Head of caudate nucleus (tissue), 42 donors: ENCODE measurements at regions not wholly inside any gene's neighbourhood (a gene's known extent, or its start where the extent isn't known, plus 50 kb on each side); places are given as distances from the start of the nearest gene placed in this dataset.
"Not testable (repeated sequence)": the region's sequence is repeated elsewhere in the genome, so short reads cannot be mapped to it uniquely, and the experiment has no call there.

ENCODE experiments used
- DNase-seq, 42 donors: peaks; one replicate each; pipeline versions ENCODE4 v3.0.0 to v3.0.0-alpha.2; 2020 to 2021; ENCODE audit warnings: mixed read lengths in 7 of 42
- intact Hi-C: fragments of 100-400 bp; cut with DNase I; formaldehyde crosslinking; loops from one replicate; pipeline ENCODE4 v1.15.0; 2022

DNA sequence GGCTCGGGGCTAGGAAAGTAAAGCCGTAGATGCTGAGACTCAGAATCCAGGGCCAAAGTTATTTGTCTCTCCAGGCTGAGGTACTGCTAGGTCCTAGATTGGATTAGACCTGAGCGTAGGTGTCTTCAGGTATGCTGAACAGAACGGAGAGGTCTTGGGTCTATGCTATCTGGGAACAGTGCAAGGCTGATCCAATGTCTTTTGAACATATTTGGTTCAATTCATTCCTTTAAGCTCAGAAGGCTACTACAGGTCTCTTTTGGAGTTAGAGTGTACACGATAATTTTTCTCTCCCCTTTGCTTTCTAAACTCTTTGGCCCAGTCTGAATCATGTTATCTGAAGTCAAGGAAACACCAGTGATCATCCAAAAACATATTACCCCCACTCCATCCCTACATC lies 137.5 kb upstream of the TBL1XR1 start:
- DNase-seq, result no peak
- intact Hi-C loops, result no loop called here

DNA sequence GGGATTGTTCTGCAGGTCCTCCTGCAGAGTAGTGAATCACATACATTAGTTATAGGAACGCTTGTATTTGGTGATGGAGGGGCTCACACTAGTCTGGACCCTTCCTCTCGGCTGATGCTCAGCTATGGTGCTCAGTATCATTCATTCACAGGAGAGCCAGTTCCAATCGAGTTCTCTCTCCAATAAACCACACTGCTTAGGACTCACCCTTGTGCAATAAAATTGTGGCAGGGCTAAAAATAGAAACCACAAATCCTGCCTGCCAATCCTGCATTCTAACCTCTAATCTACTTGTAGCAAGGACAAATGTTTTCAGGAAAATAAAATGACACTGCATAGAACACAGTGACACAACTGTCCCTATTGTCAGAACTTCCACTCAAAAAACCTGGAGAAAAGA lies 138.4 kb upstream of the TBL1XR1 start:
- DNase-seq, result no peak
- intact Hi-C loops, result no loop called here

DNA sequence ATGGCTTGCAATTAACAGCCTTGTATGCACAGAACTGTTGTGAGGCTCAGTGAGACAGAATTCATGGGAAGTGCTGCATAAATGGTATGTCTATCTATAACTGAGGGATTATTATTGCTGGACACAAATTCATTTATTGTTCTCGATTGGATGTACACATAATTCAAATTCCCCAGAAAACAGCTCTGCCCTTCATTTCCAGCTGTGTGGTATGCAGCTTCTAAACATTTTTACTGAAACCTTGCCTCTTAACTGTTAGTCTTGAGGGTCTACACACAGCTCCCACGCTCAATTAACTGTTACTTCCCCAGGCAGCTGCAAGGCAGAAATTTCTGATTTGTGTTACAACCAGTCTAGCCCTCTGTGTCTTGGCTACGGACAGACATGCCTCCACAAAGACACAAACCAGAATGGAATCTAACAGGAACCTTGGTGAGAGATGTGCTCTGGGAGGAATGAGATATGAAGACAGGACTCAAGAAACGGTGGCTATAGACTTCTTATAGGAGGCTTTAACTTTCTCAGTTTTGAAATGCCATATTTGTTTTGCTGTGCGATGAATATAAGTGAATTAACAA lies 139.7 kb upstream of the TBL1XR1 start:
- intact Hi-C loops, result no loop called here
- DNase-seq, result no peak

GRCh38 chr3:177337541-177338331 lies 140.5 kb upstream of the TBL1XR1 start:
- no peak for DNase-seq
- intact Hi-C loops, result no loop called here

DNA sequence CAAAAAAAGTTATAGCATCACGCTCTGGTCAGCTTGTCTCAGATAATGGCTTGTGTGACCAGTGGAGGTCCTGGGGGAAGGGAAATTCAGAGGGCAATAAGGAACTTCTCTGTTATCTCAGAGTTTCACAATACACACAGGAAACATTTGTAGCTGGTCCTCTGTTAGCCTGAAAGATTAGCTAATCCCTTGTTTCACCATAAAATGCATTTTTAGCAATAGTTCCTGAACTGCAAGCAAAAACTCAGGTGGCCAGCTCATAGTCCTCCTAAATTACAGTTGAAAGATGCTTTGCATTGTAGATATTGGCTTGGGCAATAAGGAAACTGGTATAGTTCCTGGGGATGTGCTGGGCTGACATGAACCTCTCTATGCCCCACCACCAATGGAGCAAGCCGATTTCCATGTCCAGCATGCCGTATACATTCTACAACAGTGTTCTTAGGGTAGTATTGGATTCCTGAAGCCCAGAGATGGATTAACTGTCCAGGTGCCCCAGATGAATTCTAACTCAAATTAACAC lies 141.5 kb upstream of the TBL1XR1 start:
- intact Hi-C loops, result no loop called here
- DNase-seq, result no peak

DNA sequence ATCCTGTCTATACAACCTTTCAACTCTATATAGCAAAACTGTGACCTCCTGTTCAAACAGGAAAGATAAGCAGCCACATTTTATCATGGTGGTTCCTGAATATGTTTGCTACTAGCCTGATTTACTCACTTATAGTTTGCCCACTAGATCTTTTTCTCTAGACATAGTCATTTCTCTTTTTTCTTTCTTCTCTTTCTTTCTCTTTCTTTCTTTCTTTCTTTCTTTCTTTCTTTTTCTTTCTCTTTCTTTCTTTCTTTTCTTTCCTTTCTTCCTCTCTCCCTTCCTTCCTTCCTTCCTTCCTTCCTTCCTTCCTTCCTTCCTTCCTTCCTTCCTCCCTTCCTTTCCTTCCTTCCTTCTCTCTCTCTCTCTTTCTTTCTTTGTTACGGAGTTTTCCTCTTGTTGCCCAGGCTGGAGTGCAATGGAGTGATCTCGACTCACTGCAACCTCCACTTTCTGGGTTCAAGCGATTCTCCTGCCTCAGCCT lies 142.0 kb upstream of the TBL1XR1 start:
- DNase-seq, result not testable (repeated sequence)

DNA sequence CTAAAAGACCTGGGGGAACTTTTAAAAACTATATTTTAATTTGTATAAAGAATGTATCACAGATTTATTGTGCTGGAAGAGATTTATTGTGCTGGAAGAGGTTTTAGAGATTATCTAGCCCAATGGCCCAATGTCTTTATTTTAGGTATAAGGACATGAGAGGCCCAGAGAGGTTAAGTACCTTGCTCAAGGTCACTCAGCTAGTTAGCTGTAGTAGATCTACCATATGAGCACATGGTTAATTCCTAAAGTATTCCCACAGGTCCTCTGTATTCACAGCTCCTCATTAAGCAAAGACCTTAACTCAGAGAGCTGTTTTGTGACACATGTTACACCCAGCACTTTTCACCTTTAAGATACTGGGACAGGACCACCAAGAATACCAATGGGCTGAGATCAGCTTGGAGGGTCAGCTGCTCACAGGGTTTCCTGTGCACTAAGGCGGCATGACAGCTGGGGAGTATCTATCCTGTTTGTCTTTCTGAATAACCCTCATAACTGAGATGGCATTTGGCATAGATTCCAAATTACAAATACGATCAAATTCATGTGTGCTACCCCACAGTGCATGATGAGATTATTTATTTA lies 143.1 kb upstream of the TBL1XR1 start:
- no peak for DNase-seq
- intact Hi-C loops, result no loop called here

More for the DNA sequence above, 142.0 kb upstream of the TBL1XR1 start:
- intact Hi-C loops, result not testable (repeated sequence)

GRCh38 chr3:177341736-177342419 lies 144.6 kb upstream of the TBL1XR1 start:
- no peak for DNase-seq
- intact Hi-C loops, result no loop called here

- intact Hi-C loops, result no loop called here
- no peak for DNase-seq
Measured at GRCh38 chr3:177343122-177343625, 145.9 kb upstream of the TBL1XR1 start.

DNA sequence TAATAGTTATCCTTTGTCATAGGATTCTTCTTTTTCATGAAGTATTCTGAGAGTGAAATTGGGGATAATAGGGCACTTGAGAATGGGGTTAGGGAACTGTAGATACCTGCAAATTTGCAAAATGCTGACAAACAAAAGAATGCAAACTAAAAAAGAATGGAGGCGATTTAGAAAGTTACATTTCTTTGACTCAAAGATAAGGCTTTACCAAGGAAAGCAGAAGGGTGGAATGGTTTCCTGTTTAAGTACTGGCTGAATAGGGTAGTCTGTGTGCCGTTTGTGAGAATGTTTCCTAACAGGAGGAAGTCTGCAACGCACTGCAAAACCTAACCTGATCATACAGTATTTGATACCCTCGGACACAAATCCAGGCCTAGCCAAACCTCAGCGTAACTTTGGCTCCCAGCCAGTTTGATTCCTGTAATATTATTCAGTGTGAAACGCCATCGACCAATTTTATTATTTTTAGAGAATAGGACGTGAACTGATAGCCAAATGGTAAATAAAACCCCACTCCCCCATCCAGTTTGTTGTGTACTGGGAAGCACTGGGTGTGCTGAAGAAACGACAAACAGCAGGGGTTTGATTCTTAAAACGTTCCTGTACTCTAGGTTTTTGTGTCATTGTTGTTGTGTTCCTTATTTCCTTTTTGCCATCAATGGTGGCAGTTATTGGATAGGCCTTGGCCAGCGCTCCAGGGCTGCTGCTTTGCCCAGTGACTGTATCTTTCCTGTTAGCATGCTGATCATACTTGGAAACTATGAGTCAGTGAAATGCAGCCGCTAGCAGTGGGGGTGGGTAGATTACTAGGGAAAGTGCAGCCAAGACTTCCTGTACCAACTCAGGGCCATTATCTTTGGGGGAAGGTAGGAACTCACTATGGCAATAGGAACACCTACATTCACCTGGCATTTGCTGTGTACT lies 148.0 kb upstream of the TBL1XR1 start:
- peak; percentile 53 to 94 (median 77) for DNase-seq
- intact Hi-C loops, result no loop called here

DNA sequence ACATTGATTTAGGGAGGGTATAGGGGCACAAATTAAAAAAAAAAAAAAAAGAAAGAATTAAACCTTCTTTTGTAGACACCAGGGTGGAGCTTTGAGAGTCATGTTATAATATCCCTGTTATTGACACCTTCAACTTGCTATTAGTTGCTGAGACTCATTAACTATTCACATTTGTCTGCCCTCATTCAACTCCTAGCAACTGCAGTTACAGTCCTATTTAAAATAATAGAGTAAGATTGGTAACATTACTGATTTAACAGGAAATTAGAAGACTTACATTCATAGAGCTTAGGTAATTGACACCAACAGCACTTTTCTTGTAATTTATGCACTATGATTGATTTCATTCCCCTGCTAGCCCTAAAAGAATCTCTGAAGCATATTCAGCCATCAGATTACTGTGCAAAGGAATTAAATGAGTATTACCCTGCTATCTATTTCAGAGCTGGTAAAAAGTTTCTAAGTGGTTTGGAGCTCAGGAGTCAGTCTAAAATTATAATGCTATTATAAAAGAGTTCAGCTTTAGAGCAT lies 148.8 kb upstream of the TBL1XR1 start:
- intact Hi-C loops, result no loop called here
- DNase-seq, result no peak

- no peak for DNase-seq
- intact Hi-C loops, result no loop called here
Measured at GRCh38 chr3:177346878-177347277, 149.6 kb upstream of the TBL1XR1 start.

DNA sequence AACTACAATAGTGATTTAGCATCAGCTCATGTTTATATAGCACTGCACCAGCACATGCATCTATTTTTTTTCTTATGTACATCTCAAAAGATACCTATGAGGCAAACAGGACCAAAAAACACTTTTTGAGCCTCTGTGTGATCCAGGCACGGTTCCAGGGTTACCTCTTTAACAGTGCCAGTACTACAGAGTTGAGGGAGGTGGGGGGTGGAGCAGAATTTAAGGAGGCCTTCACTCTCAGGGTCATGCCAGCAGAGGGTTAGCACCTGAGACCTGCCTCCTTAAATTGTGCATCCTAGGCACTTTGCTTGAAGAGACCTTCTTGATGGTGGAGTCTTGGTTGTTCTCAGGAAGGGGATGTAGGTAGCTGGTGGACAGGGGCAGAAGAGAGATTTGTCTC lies 150.3 kb upstream of the TBL1XR1 start:
- intact Hi-C loops, result no loop called here
- no peak for DNase-seq

DNA sequence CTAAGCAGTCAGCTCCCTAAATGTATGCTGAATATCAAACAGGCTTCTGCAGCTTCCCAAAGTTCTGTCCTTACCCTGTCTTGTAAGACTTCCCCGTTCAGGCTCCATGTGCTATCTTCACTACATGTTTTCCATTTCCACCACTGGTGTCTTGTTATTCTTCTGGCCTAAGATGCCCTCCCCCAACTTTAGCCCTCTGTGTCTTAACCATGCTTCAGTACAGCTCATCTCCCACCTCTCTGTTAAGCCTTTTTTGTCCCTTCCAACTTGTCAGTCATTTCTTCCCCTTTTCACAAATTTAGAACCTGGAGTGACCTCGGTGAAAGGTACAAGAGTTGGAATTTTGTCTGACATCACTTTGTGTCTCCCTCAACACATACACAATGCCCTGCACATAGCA lies 151.7 kb upstream of the TBL1XR1 start:
- intact Hi-C loops, result no loop called here
- no peak for DNase-seq

DNA sequence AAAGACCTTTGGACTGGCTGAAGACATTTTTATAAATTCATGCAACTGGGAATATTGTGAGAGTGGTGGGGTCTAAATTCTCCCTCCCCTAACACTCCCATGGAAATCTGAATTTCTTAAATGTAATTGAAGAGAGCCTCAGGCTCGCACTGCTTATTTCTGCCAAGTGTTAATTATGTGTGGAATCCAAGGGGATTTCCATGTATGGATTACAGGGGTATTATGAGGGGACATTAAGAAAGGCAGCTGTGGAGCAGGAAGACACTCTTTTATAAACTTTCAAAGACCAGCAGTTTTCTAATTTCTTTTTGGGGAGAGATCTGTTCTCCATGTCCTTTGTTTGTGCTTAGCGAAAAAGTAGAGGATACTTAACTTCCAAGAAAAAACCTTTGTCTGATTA lies 152.1 kb upstream of the TBL1XR1 start:
- no peak for DNase-seq
- intact Hi-C loops, result no loop called here

DNA sequence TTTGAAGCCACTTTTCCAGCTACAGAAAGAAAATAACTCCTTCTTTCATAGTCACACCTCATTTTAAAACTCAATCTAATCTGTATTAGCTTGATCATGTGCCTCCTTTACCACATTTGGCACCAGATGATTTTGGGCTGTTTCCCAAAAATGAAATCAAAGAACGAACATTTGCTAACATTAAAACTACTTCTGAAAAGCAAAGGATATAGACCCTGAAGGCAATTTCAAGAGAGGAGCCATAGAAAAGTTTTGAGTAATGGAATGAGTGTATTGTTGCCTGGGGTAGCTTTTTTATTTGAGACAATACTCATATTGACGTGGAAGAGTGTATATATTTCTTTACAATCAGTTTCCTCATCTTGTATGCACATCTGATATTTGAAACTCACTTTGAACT lies 152.8 kb upstream of the TBL1XR1 start:
- intact Hi-C loops, result no loop called here
- DNase-seq, result no peak

DNA sequence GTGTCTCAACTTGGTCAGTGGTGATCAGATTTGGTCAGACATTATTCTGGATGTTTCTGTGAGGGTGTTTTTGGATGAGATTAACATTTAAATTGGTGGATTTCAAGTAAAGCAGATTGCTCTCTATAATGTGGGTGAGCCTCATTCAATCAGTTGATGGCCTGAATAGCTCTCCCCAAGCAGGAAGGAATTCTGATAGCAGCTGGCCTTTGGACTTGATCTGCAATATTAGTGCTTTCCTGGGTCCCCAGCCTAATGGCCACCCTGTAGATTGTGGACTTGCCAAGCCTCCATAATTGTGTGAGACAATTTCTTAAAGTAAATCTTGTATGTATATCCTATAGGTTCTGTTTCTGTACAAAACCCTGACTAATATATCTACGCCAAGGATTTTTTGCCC lies 153.9 kb upstream of the TBL1XR1 start:
- intact Hi-C loops, result no loop called here
- no peak for DNase-seq

DNA sequence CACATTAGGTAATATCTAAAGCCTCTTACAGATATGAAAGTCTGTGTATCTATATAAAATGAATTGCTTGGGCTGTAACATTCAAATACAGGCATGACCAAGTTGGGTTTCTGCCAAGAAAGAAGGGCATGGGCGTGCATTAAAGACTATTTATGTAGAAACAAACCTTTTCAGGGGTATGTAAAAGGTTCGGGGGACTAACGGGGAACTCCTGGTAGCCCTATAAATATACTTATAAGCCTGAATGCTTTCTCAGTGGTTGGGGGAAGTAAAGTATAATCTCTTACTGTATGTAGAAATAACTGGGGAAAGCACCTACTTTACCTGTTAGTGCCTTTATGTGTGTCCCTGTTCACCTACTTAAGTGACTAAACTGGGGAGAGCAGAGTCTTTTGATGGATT lies 154.5 kb upstream of the TBL1XR1 start:
- intact Hi-C loops, result no loop called here

More for the DNA sequence above, 154.5 kb upstream of the TBL1XR1 start:
- DNase-seq, result no peak
